GM23248 (cell line): ENCODE measurements at regions not wholly inside any gene's neighbourhood (a gene's known extent, or its start where the extent isn't known, plus 50 kb on each side); places are given as distances from the start of the nearest gene placed in this dataset.

Source experiments
- EZH2 ChIP-seq: fragments of 200-600 bp; sonication (generic); IDR thresholded peaks from 2 replicates; pipeline ENCODE4 v1.6.1; 2018; ENCODE audit warnings: antibody characterized with exemption, mild to moderate bottlenecking; ENCODE audit not compliant: insufficient read depth, poor library complexity, severe bottlenecking
- EZH2phosphoT487 ChIP-seq: fragments of 200-600 bp; sonication (generic); IDR thresholded peaks from 2 replicates; pipeline ENCODE4 v1.6.1; 2018; ENCODE audit warnings: antibody characterized with exemption, moderate library complexity, mild to moderate bottlenecking, low read depth; ENCODE audit not compliant: insufficient read depth

- TF ChIP-seq EZH2phosphoT487 (no peak), EZH2 (no peak)
Observed at GRCh38 chr9:108062680-108063079, 573.1 kb upstream of the KLF4 start.
